Ascending aorta (tissue), 2 donors: ENCODE measurements at regions not wholly inside any gene's neighbourhood (a gene's known extent, or its start where the extent isn't known, plus 50 kb on each side); places are given as distances from the start of the nearest gene placed in this dataset.

Experiments used
- DNase-seq, 2 donors: peaks; one replicate each; pipeline ENCODE4 v3.0.0-alpha.2; 2019; ENCODE audit warnings: low spot score in 2 of 2
- H3K27ac ChIP-seq, 2 donors: fragments of 200-600 bp; sonication (generic); one replicate each; pipeline ENCODE4 v1.5.1; 2016 to 2017; ENCODE audit warnings: mild to moderate bottlenecking in 1 of 2
- H3K27me3 ChIP-seq: fragments of 200-600 bp; sonication (generic); one replicate; pipeline ENCODE4 v1.5.1; 2017
- H3K36me3 ChIP-seq, 2 donors: fragments of 200-600 bp; sonication (generic); one replicate each; pipeline ENCODE4 v1.5.1; 2016
- H3K4me1 ChIP-seq, 2 donors: fragments of 200-600 bp; sonication (generic); one replicate each; pipeline ENCODE4 v1.5.1; 2016 to 2017; ENCODE audit warnings: mild to moderate bottlenecking in 1 of 2
- H3K4me3 ChIP-seq, 2 donors: fragments of 200-600 bp; sonication (generic); one replicate each; pipeline ENCODE4 v1.5.1; 2016 to 2017; ENCODE audit warnings: mild to moderate bottlenecking in 1 of 2
- H3K9me3 ChIP-seq, 2 donors: fragments of 200-600 bp; sonication (generic); one replicate each; pipeline ENCODE4 v1.5.1; 2016
- CTCF ChIP-seq, 3 experiments: fragments of 200-600 bp in 2 of 3; fragments of 450-650 bp in 1 of 3; sonication (generic) in 2 of 3; IDR thresholded peaks; one replicate each; pipeline ENCODE4 v1.5.1; 2016 to 2019; ENCODE audit warnings: antibody characterized with exemption in 3 of 3, mild to moderate bottlenecking in 1 of 3, moderate library complexity in 1 of 3
- intact Hi-C: fragments of 100-400 bp; cut with DNase I; formaldehyde crosslinking; loops from one replicate; pipeline ENCODE4 v1.15.1; 2023

- TF ChIP-seq CTCF (IDR thresholded peaks at IDR 0.05) = no peak
- no peak overlapping the region for H3K27ac ChIP-seq
- no peak overlapping the region for H3K4me3 ChIP-seq
- intact Hi-C loops = no loop called here
- peaks cover 0 to 7% of the 10 kb centered on the region in 2 donors for H3K9me3 ChIP-seq
- no peaks in the 10 kb centered on the region for H3K36me3 ChIP-seq
- H3K27me3 ChIP-seq = no peaks in the 10 kb centered on the region
- H3K4me1 ChIP-seq = no peaks in the 10 kb centered on the region
- no peak for DNase-seq
These were observed 1085.2 kb upstream of the ARRDC3 start for GRCh38 chr5:92468295-92468694.

- no peak for TF ChIP-seq CTCF (IDR thresholded peaks at IDR 0.05)
- DNase-seq = no peak
- intact Hi-C loops = no loop called here
- no peak overlapping the region for H3K27ac ChIP-seq
- peaks cover 0 to under 1% of the 10 kb centered on the region in 2 donors for H3K9me3 ChIP-seq
- no peaks in the 10 kb centered on the region for H3K27me3 ChIP-seq
- H3K4me3 ChIP-seq = no peak overlapping the region
- H3K4me1 ChIP-seq = no peaks in the 10 kb centered on the region
- H3K36me3 ChIP-seq = no peaks in the 10 kb centered on the region
These were observed 1084.6 kb upstream of the ARRDC3 start for GRCh38 chr5:92467695-92468094.

- Histone ChIP-seq H3K4me1 (no peaks in the 10 kb centered on the region), H3K27ac (no peak overlapping the region), H3K36me3 (no peaks in the 10 kb centered on the region), H3K4me3 (no peak overlapping the region), H3K27me3 (no peaks in the 10 kb centered on the region), H3K9me3 (no peaks in the 10 kb centered on the region)
- DNase-seq = no peak
- TF ChIP-seq CTCF (IDR thresholded peaks at IDR 0.05) = no peak
- intact Hi-C loops = no loop called here
These were observed 1077.4 kb upstream of the ARRDC3 start for GRCh38 chr5:92460505-92460904.

GRCh38 chr5:92459654-92460053, 1076.5 kb upstream of the ARRDC3 start:
- Histone ChIP-seq H3K9me3 (no peaks in the 10 kb centered on the region), H3K4me1 (no peaks in the 10 kb centered on the region), H3K36me3 (no peaks in the 10 kb centered on the region), H3K4me3 (no peak overlapping the region), H3K27me3 (no peaks in the 10 kb centered on the region), H3K27ac (no peak overlapping the region)
- intact Hi-C loops = no loop called here
- DNase-seq = no peak
- no peak for TF ChIP-seq CTCF (IDR thresholded peaks at IDR 0.05)

- no peaks in the 10 kb centered on the region for H3K36me3 ChIP-seq
- no peak for TF ChIP-seq CTCF (IDR thresholded peaks at IDR 0.05)
- H3K27ac ChIP-seq = no peak overlapping the region
- no peaks in the 10 kb centered on the region for H3K27me3 ChIP-seq
- no peak for DNase-seq
- no peak overlapping the region for H3K4me3 ChIP-seq
- H3K9me3 ChIP-seq = no peaks in the 10 kb centered on the region
- intact Hi-C loops = no loop called here
- H3K4me1 ChIP-seq = no peaks in the 10 kb centered on the region
These were observed 1071.9 kb upstream of the ARRDC3 start for GRCh38 chr5:92455011-92455410.

- Histone ChIP-seq H3K27ac (no peak overlapping the region), H3K27me3 (no peaks in the 10 kb centered on the region), H3K36me3 (no peaks in the 10 kb centered on the region), H3K4me3 (no peak overlapping the region), H3K9me3 (no peaks in the 10 kb centered on the region), H3K4me1 (no peaks in the 10 kb centered on the region)
- no peak for DNase-seq
- TF ChIP-seq CTCF (IDR thresholded peaks at IDR 0.05) = no peak
- intact Hi-C loops = no loop called here
These were observed 1061.8 kb upstream of the ARRDC3 start for GRCh38 chr5:92444888-92445287.
